Body of pancreas (tissue), 1 donor: ENCODE measurements at regions not wholly inside any gene's neighbourhood (a gene's known extent, or its start where the extent isn't known, plus 50 kb on each side); places are given as distances from the start of the nearest gene placed in this dataset. TPM values are rescaled to one million over a fixed set of nuclear protein-coding genes. Genes with fewer than 3 reads are reported as not detected.

ENCODE experiments used
- small RNA-seq: library from RNA; depleted of rRNA; stranded (forward); fragments of <200 nt; gene quantifications from one replicate; pipeline ENCODE3, GENCODE V24; 2016

Small RNA genes lying in the stretch of these regions (small RNA-seq; reads per million reads assigned to genes)
- gene AC233266.1 (not detected), gene RNA5SP100 (not detected)
